DND-41 (cell line): ENCODE measurements at regions not wholly inside any gene's neighbourhood (a gene's known extent, or its start where the extent isn't known, plus 50 kb on each side); places are given as distances from the start of the nearest gene placed in this dataset.

Experiments used
- EZH2 ChIP-seq: IDR thresholded peaks from 3 replicates; pipeline ENCODE4 v1.6.1; 2012; ENCODE audit warnings: borderline replicate concordance, low read depth, mild to moderate bottlenecking, moderate library complexity, low read length, inconsistent platforms; ENCODE audit not compliant: severe bottlenecking
- TF ChIP-seq, protein P1 (sequence below): IDR thresholded peaks from 2 replicates; pipeline ENCODE4 v1.5.1; 2012; ENCODE audit warnings: borderline replicate concordance, low read length, moderate library complexity, mild to moderate bottlenecking; ENCODE audit not compliant: poor library complexity, severe bottlenecking; ENCODE audit errors: extremely low read depth

DNA sequence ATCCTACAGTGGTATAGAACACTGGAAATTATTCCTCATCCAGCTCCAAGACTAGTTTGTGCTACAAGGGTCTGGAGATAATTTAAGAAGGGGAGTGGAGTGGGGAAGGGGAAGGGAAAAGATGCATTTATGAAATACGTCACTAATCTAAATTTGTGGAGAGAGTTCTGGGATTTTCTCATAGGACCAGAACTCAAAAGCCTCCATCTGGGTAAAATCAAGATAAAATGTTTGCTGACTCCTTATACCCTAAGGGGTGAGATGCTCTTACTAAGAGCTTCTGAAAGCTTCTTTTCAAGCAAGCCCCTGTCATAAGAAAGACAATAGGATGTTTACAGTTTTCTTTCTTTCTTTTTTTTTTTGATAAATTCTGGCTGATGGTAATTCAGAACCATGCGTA is 88.5 kb upstream of the RBMS1 start:
- TF ChIP-seq, protein P1, sequence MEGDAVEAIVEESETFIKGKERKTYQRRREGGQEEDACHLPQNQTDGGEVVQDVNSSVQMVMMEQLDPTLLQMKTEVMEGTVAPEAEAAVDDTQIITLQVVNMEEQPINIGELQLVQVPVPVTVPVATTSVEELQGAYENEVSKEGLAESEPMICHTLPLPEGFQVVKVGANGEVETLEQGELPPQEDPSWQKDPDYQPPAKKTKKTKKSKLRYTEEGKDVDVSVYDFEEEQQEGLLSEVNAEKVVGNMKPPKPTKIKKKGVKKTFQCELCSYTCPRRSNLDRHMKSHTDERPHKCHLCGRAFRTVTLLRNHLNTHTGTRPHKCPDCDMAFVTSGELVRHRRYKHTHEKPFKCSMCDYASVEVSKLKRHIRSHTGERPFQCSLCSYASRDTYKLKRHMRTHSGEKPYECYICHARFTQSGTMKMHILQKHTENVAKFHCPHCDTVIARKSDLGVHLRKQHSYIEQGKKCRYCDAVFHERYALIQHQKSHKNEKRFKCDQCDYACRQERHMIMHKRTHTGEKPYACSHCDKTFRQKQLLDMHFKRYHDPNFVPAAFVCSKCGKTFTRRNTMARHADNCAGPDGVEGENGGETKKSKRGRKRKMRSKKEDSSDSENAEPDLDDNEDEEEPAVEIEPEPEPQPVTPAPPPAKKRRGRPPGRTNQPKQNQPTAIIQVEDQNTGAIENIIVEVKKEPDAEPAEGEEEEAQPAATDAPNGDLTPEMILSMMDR = no peak
- no peak for TF ChIP-seq EZH2
